HG03378 (cell line): ENCODE measurements at regions not wholly inside any gene's neighbourhood (a gene's known extent, or its start where the extent isn't known, plus 50 kb on each side); places are given as distances from the start of the nearest gene placed in this dataset.

Experiments
- ATAC-seq: cut with Tn5 transposase; IDR thresholded peaks from one replicate; pipeline ENCODE4 v1.9.1; 2021; ENCODE audit warnings: mild to moderate bottlenecking, moderate library complexity; ENCODE audit not compliant: unreplicated experiment

GRCh38 chr1:200354243-200354642 lies 55.6 kb downstream of the ZNF281 start:
- ATAC-seq = peak; percentile 70

DNA sequence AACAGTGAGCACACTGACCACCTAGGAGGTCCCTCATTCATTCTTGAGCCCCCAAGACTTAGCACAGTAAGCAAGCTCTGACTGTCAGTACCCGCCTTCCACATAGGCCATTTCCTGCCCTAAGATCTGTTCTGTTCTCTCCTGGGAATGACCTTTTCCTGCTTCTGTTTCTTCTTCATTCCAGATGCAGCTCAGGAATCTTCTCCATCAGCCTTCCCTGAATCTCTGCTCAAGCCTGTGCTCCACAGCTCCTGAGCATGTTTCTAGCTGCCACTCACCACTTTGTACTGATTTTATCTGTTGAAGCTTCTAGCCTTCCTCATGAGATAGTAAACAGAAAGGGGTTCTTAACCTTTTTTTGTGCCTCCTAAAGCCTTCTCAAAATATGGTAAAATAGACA lies 56.6 kb downstream of the ZNF281 start:
- no peak for ATAC-seq

DNA sequence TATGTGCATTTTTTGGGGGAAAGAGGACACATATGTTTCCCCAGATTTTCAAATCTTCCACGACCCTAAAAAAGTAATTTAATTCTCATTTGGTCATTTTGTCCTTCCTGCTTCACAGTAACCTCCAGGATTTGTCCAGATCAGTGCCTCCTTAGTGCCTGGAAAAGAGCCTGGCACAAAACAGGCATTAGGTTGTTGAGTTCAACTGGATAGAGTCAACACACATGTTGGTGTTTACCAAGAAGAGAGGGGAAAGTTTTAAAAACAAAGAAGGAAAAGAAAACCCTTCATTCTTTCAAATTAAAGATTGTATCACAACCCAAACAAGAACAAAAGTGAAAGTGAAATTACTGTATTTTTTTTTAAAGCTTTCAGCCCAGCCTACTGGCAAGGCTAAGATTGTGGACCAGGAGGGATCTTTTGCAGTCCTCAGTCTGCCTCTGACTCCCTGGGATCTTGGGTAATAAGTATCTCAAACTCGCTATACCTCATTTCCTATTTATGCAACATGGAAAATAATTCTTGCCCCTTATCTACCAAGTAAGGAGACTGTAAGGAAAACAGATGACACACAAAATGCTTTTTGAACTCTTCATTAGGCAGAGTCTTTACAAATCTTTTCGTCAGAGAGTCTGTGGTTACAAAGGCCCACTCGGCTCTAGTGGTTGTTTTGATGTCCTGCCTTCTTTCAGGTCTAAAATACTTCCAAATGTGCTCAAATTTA lies 57.8 kb downstream of the ZNF281 start:
- ATAC-seq = peak; percentile 49

DNA sequence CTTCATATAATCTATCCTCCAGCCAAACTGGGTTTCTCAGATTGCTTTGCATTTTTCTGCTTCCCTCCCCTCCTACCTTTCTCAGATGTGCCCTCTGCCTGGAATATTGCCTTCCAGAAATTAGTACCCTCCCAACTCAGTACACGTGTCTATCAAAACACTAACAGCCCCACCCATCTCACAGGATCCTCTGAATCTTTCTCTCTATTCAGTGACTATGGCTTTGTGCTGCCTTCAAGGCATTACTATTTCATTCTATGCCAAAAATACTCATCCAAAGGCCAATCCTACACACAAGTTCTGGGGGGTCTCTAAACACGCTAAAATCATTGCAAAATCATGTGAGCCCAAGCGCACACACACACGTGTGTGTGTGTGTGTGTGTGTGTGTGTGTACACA lies 58.4 kb downstream of the ZNF281 start:
- ATAC-seq = no peak

- no peak for ATAC-seq
Measured at GRCh38 chr1:200346700-200347099, 63.1 kb downstream of the ZNF281 start.

DNA sequence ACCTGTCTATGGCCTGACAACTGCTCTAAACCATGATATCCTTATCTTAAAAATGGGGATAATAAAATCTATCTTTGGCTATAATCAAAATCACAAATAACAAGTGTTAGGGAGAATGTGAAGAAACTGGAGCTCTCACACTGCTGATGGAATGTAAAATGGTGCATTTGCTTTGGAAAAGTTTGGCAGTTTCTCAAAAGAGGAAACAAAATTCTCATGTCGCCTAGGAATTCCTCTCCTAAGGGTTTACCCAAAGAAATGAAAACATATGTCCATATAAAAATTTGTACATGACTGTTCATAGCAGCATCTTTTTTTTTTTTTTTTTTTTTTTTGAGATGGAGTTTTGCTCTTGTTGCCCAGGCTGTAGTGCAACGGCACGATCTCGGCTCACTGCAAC lies 64.3 kb downstream of the ZNF281 start:
- no peak for ATAC-seq

DNA sequence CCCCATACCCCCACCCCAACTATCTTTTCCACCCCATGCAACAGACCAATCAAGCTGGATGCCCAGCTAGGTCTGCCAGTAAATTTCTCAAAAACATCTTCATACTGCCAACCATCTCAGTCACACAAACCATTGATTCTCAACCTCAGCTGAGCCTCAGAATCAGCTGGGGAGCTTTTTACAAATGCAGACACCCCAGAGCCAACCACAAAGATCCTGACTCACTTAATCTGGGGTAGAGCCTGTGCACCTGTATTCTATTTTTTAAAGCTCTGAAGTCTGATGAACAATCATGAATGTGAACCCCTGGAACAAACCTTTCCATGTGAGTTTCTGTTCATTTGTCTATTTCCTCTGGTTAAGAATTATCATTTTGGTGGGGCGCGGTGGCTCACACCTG lies 66.0 kb downstream of the ZNF281 start:
- ATAC-seq = no peak

- no peak for ATAC-seq
Measured at GRCh38 chr1:200342511-200343311, 67.1 kb downstream of the ZNF281 start.

DNA sequence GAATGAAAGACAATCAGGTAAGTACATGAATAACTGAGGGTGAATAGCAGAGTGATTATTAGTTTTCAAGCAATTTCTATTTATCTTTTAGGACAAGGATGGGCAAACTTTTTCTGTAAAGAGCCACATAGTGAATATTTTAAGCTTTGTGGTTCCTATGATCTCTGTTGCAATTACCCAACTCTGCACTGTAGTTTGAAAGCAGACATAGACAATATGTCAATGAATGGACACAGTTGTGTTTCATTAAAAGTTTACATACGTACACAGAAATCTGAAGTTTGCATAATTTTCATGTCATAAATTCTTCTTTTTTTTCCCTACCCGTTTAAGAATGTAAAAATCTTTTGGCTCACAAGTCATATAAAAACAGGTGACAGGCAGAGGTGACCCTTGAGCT lies 71.4 kb downstream of the ZNF281 start:
- no peak for ATAC-seq

- peak; percentile 40 for ATAC-seq
Measured at GRCh38 chr1:200337831-200338230, 72.0 kb downstream of the ZNF281 start.

DNA sequence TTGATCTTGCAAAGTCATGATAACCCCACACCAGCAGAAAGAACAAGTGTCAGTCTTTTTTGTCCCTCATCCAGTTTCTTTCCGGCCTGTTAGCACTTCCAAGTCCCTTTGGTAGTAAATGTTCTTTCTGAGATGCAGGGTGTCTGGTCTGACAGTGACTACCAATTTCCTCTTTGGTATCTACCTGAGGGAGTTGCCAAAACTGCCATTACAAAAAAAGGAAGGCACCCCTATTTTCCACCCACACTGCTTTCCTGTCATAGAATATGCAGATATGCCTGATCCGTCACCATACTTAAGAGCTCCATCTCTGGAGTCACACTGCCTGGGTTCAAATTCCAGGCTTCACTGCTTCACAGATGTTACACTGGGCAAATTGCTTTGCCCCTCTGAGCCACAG lies 72.4 kb downstream of the ZNF281 start:
- ATAC-seq = peak; percentile 44

DNA sequence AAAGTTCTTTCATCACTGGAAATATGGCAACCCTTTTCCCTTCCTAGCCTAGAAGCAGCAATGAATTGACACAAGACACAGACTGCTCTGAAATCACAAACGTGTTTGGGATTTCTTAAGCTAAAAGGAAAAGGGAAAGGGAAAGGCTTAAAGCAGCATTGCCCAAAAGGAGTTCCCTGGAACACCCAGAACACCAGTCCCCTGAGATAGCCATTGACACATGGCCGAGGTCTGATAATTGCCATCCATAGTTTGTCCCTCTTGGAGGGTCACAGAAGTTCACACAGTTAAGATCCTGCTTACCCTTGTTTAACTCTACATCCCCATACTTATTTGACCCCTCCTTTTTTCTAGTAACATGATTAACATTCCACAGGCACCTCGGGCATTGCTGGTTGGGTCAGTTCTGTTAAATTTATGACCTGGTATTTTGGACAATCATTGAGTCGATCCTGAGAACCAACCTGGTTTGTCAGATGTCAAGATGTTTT lies 72.9 kb downstream of the ZNF281 start:
- no peak for ATAC-seq

DNA sequence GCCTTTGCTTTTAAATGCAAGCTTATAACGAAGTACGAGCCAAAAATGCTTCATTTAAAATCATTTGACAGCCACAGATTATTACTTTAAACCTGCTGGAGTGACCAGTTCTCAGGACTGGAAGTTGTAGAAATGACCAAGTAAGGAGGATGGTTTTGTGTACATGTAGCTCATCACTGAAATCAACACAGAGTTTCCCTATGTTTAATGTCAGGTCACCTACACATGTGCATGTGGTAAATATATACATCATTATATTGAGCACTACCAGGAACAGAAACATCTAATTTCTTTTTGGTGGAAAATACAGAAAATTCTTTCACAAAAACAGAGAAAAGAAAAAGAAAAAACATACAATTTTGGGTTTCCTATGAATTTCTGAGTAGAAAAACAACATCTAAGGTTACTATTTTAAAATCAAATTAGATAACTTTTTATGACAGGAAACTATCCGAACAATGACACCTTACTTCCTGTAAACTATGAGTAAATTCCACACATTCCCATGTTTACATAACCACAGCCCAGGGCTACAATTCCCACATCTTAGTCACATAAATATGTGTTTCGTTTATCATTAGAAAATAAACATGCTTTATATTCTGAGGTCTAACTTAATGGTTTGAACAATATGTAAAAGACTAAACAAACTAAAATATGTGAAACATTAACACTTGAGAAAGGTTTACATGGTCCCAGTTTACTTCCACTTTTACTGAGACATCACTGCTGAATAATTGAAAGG lies 73.6 kb downstream of the ZNF281 start:
- ATAC-seq = no peak

DNA sequence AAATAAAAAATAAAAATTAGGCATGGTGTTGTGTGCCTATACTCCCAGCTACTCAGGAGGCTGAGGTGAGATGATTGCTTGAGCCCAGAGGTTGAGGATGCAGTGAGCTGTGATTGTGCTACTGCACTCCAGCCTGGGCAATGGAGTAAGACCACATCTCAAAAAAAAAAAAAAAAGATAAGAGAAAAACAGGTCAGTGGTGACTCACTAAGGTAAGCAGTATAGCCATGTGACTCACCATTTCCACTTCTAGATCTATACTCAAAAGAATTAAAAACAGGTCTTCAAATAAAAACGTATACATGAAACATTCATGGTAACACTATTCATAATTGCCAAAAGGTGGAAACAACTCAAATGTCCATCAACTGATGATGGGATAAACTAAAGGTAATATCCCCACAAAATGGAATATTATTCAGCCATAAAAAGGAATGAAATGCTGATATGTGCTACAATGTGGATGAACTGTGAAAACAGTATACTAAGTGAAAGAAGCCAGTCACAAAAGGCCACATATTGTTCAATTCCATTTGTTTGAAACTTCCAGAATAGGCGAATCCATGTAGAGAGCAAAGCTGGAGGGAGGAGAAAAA lies 75.1 kb downstream of the ZNF281 start:
- no peak for ATAC-seq

- no peak for ATAC-seq
Measured at GRCh38 chr1:200333329-200333728, 76.5 kb downstream of the ZNF281 start.

DNA sequence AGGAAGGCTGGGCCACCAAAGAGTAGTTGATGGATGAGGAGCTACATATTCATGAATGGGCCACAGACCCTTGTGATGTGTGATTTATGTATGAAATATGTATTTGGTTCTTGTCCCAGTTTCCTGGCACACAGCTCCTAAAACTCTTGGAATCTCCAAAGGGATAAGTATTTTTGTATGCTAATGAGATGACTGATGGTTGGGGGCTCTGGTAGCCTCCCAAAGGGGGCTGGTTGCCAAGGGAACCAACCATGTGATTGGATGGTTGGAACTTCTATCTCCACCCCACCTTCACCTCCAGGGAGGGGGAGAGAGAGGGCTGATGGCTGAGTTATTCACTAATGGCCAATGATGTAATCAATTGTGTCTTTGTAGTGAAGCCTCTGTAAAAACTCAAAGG lies 77.1 kb downstream of the ZNF281 start:
- ATAC-seq = no peak

GRCh38 chr1:200330741-200331428 lies 79.0 kb downstream of the ZNF281 start:
- no peak for ATAC-seq

DNA sequence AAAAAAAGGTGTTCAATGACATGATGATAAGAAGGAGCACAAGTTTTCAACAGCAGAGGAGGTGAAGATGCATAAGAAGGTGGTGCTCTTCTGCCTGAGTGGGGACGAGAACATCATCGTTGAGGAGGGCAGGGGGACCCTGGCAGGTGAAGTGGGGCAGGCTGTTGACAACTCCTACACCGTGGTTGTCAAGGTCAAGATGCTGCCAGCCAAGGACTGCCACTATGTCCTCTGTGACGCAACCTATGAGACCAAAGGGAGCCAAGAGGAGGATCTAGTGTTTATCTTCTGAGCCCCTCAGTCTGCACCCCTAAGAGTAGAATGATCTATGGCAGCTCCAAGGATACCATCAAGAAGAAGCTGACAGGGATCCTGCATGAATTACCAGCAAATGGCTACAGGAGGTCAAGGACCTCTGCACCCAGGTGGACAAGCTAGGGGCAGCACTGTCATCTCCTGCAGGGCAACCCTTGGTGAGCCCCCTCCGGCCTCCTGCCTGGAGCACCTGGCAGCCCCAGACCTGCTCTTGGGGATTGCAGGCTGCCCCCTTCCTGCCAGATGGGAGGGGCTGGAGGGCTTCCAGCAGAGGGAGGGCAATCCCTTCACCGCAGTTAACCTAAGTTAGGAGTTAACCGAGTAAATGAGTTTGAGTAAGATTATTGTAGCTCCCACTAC lies 80.5 kb downstream of the ZNF281 start:
- no peak for ATAC-seq

DNA sequence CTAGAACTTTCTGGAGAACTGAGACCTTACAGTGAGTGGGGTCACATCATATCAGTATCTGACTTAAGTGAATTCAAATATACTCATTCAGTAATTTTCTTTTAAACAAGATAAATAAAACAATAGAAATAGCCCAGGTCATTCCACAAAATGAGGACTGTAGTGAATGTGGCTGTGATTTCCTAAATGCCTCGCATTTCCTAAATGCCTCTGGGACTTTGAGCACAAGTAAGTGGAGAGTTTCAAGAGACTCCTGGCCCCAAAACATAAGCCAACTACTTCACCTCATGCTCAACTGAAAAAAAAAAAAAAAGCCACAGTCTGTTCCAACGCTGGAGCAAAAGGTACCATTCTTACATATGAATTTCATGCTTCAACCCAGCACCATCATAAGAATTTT lies 81.5 kb downstream of the ZNF281 start:
- ATAC-seq = no peak

DNA sequence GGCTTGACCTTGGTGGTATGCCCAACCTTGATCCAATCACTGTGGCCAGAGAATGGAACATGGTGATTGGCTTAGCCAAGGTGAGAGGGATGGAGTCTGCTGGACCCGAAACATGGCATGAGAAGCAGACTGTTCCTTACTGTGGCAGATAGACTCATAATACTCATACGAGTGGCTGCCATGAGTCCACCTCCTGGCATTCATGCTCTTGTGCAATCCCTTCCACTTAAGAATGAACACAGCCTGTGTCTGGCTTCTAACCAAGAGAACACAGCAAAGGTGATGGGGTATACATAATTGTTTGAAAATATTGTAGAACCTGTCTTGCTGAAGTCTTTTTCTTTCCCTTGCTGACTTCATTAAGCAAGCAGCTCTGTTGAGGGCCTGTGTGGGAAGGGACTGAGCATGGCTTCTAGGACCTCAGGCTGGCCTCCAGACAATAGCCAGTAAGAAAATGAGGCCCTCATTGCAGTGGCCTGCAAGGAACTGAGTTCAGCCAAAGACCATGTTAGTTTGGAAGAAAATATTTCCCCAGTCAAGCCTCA lies 85.9 kb downstream of the ZNF281 start:
- ATAC-seq = no peak
